SU-DHL-6 (cell line): ENCODE measurements at regions not wholly inside any gene's neighbourhood (a gene's known extent, or its start where the extent isn't known, plus 50 kb on each side); places are given as distances from the start of the nearest gene placed in this dataset.

Experiments used
- H2AFZ ChIP-seq: fragments of 200-600 bp; sonication (generic); 2 replicates; pipeline ENCODE4 v1.6.1; 2014; ENCODE audit warnings: low read depth, mild to moderate bottlenecking, moderate library complexity, mixed read lengths, antibody characterized with exemption, low read length; ENCODE audit not compliant: severe bottlenecking
- H3F3A ChIP-seq: fragments of 200-600 bp; shearing (Covaris generic); 2 replicates; pipeline ENCODE4 v1.6.0; 2016; ENCODE audit warnings: antibody characterized with exemption, mild to moderate bottlenecking; ENCODE audit not compliant: insufficient read depth
- H3K27ac ChIP-seq: fragments of 200-600 bp; sonication (generic); 2 replicates; pipeline ENCODE4 v1.5.1; 2016; ENCODE audit warnings: low read depth, mild to moderate bottlenecking, low read length, moderate library complexity, mixed read lengths
- H3K27me3 ChIP-seq: fragments of 200-600 bp; sonication (generic), shearing (Covaris generic); 2 replicates; pipeline ENCODE4 v1.6.0; 2014; ENCODE audit warnings: mild to moderate bottlenecking, low read length
- H3K36me3 ChIP-seq: fragments of 200-600 bp; sonication (generic); 2 replicates; pipeline ENCODE4 v1.6.1; 2014; ENCODE audit warnings: mild to moderate bottlenecking, low read length, mixed read lengths
- H3K4me2 ChIP-seq: fragments of 300-600, 200-600 bp; shearing (Covaris generic), sonication (generic); 2 replicates; pipeline ENCODE4 v1.6.0; 2014; ENCODE audit warnings: low read length, low read depth, mild to moderate bottlenecking; ENCODE audit not compliant: poor library complexity, severe bottlenecking
- H3K4me3 ChIP-seq: fragments of 200-600 bp; sonication (generic); 2 replicates; pipeline ENCODE4 v1.5.1; 2014; ENCODE audit warnings: antibody characterized with exemption, low read length, mild to moderate bottlenecking, mixed read lengths; ENCODE audit not compliant: insufficient read depth, poor library complexity, severe bottlenecking
- H3K79me2 ChIP-seq: fragments of 200-600 bp; sonication (generic); 2 replicates; pipeline ENCODE4 v1.6.1; 2014; ENCODE audit warnings: mild to moderate bottlenecking, low read length, moderate library complexity; ENCODE audit not compliant: insufficient read depth
- H3K9ac ChIP-seq: fragments of 200-600 bp; sonication (generic); 2 replicates; pipeline ENCODE4 v1.7.0; 2014; ENCODE audit warnings: mild to moderate bottlenecking, low read length
- H3K9me2 ChIP-seq: fragments of 200-600 bp; sonication (generic); replicated peaks from 2 replicates; pipeline ENCODE4 v1.6.1; 2014; ENCODE audit warnings: low read length; ENCODE audit not compliant: insufficient read depth
- H3K9me3 ChIP-seq: fragments of 200-600 bp; sonication (generic); 2 replicates; pipeline ENCODE4 v1.6.1; 2014; ENCODE audit warnings: low read length, mixed read lengths; ENCODE audit not compliant: insufficient read depth
- H4K20me1 ChIP-seq: fragments of 200-600 bp; sonication (generic); 2 replicates; pipeline ENCODE4 v1.6.1; 2014; ENCODE audit warnings: low read depth, mild to moderate bottlenecking, antibody characterized with exemption, low read length, moderate library complexity, mixed read lengths
- CTCF ChIP-seq: fragments of 200-600 bp; sonication (generic); IDR thresholded peaks from one replicate; pipeline ENCODE4 v1.5.1; 2017; ENCODE audit warnings: antibody characterized with exemption, mild to moderate bottlenecking, low read length, moderate library complexity; ENCODE audit not compliant: insufficient read depth, poor library complexity, severe bottlenecking
- EZH2phosphoT487 ChIP-seq: fragments of 200-600 bp; sonication (generic), shearing (Covaris generic); conservative IDR thresholded peaks from 2 replicates; pipeline ENCODE4 v1.6.1; 2018; ENCODE audit warnings: mild to moderate bottlenecking, antibody characterized with exemption, low read length, moderate library complexity, mixed read lengths

GRCh38 chr20:10982692-10983091 is 308.9 kb upstream of the JAG1 start:
- Histone ChIP-seq H3F3A (no peaks in the 10 kb centered on the region), H3K36me3 (no peaks in the 10 kb centered on the region), H3K4me3 (no peak overlapping the region), H3K79me2 (no peaks in the 10 kb centered on the region), H3K4me2 (no peak overlapping the region), H3K9me2 (no peaks in the 10 kb centered on the region), H2AFZ (no peak overlapping the region), H3K9ac (no peak overlapping the region), H4K20me1 (no peaks in the 10 kb centered on the region), H3K9me3 (no peaks in the 10 kb centered on the region), H3K27ac (no peak overlapping the region), H3K27me3 (no peaks in the 10 kb centered on the region)
- no peak for TF ChIP-seq EZH2phosphoT487
- no peak for TF ChIP-seq CTCF

- H3K27me3 ChIP-seq, result no peaks in the 10 kb centered on the region
- H3K9ac ChIP-seq, result no peak overlapping the region
- H3K4me3 ChIP-seq, result no peak overlapping the region
- TF ChIP-seq EZH2phosphoT487 (no peak), CTCF (no peak)
- H3K27ac ChIP-seq, result no peak overlapping the region
- H2AFZ ChIP-seq, result no peak overlapping the region
- H3K36me3 ChIP-seq, result no peaks in the 10 kb centered on the region
- H3K9me3 ChIP-seq, result no peaks in the 10 kb centered on the region
- no peaks in the 10 kb centered on the region for H3K79me2 ChIP-seq
- no peak overlapping the region for H3K4me2 ChIP-seq
- no peaks in the 10 kb centered on the region for H3K9me2 ChIP-seq
- H4K20me1 ChIP-seq, result no peaks in the 10 kb centered on the region
- no peaks in the 10 kb centered on the region for H3F3A ChIP-seq
Measured at GRCh38 chr20:10984294-10984693, 310.5 kb upstream of the JAG1 start.

- H2AFZ ChIP-seq, result no peak overlapping the region
- TF ChIP-seq EZH2phosphoT487 (no peak), CTCF (no peak)
- no peaks in the 10 kb centered on the region for H3K27me3 ChIP-seq
- H3K9me3 ChIP-seq, result no peaks in the 10 kb centered on the region
- no peaks in the 10 kb centered on the region for H4K20me1 ChIP-seq
- no peaks in the 10 kb centered on the region for H3F3A ChIP-seq
- no peaks in the 10 kb centered on the region for H3K9me2 ChIP-seq
- no peak overlapping the region for H3K9ac ChIP-seq
- no peak overlapping the region for H3K4me2 ChIP-seq
- no peaks in the 10 kb centered on the region for H3K79me2 ChIP-seq
- no peak overlapping the region for H3K27ac ChIP-seq
- no peak overlapping the region for H3K4me3 ChIP-seq
- H3K36me3 ChIP-seq, result no peaks in the 10 kb centered on the region
Measured at GRCh38 chr20:10984913-10985312, 311.1 kb upstream of the JAG1 start.

- Histone ChIP-seq H2AFZ (no peak overlapping the region), H3K4me3 (no peak overlapping the region), H3K9ac (no peak overlapping the region), H4K20me1 (no peaks in the 10 kb centered on the region), H3K79me2 (no peaks in the 10 kb centered on the region), H3K36me3 (no peaks in the 10 kb centered on the region), H3K27me3 (no peaks in the 10 kb centered on the region), H3F3A (no peaks in the 10 kb centered on the region), H3K27ac (no peak overlapping the region), H3K9me3 (no peaks in the 10 kb centered on the region), H3K9me2 (no peaks in the 10 kb centered on the region), H3K4me2 (no peak overlapping the region)
- TF ChIP-seq EZH2phosphoT487 (no peak), CTCF (no peak)
Measured at GRCh38 chr20:10985536-10985935, 311.7 kb upstream of the JAG1 start.
